ENCODE measurements at regions not wholly inside any gene's neighbourhood (a gene's known extent, or its start where the extent isn't known, plus 50 kb on each side); places are given as distances from the start of the nearest gene placed in this dataset.

- intact Hi-C loops (cut with micrococcal nuclease; ENCODE audit: unreplicated experiment), result no loop called here
- TF ChIP-seq CTCF (IDR thresholded peaks at IDR 0.05; ENCODE audit: unreplicated experiment), result no peak
- CTCF ChIA-PET, result no interaction called here
Measured at GRCh38 chr6:126233192-126233591, 106.7 kb upstream of the CENPW start.

GRCh38 chr6:126235363-126235762 lies 104.6 kb upstream of the CENPW start:
- no TSS peak for BruUV-seq (replicated peaks)
- intact Hi-C loops (cut with micrococcal nuclease; ENCODE audit: unreplicated experiment), result no loop called here
- no peak for TF ChIP-seq CTCF (IDR thresholded peaks at IDR 0.05; ENCODE audit: unreplicated experiment)
- CTCF ChIA-PET, result no interaction called here
- no peaks in the 10 kb centered on the region for H3K4me1 Mint-ChIP-seq (ENCODE audit: low read depth, unreplicated experiment)
- no peaks in the 10 kb centered on the region for H3K27me3 Mint-ChIP-seq (ENCODE audit: unreplicated experiment)
- H3K27ac Mint-ChIP-seq (ENCODE audit: unreplicated experiment), result no peak overlapping the region
- no peaks in the 10 kb centered on the region for H3K9me3 Mint-ChIP-seq (ENCODE audit: low read depth, unreplicated experiment)
- H3K36me3 Mint-ChIP-seq (ENCODE audit: insufficient read depth, unreplicated experiment), result no peaks in the 10 kb centered on the region
- H3K4me3 Mint-ChIP-seq (ENCODE audit: low read depth, unreplicated experiment), result no peak overlapping the region
- no peak for DNase-seq

More at GRCh38 chr6:126233192-126233591, 106.7 kb upstream of the CENPW start:
- no peak overlapping the region for H3K4me3 Mint-ChIP-seq (ENCODE audit: low read depth, unreplicated experiment)
- H3K27me3 Mint-ChIP-seq (ENCODE audit: unreplicated experiment), result no peaks in the 10 kb centered on the region
- no peaks in the 10 kb centered on the region for H3K4me1 Mint-ChIP-seq (ENCODE audit: low read depth, unreplicated experiment)
- no peaks in the 10 kb centered on the region for H3K9me3 Mint-ChIP-seq (ENCODE audit: low read depth, unreplicated experiment)
- DNase-seq, result no peak
- no peaks in the 10 kb centered on the region for H3K36me3 Mint-ChIP-seq (ENCODE audit: insufficient read depth, unreplicated experiment)
- H3K27ac Mint-ChIP-seq (ENCODE audit: unreplicated experiment), result no peak overlapping the region
- BruUV-seq (replicated peaks), result no TSS peak

GRCh38 chr6:126245077-126245476 lies 94.8 kb upstream of the CENPW start:
- no peaks in the 10 kb centered on the region for H3K36me3 Mint-ChIP-seq (ENCODE audit: insufficient read depth, unreplicated experiment)
- no peaks in the 10 kb centered on the region for H3K27me3 Mint-ChIP-seq (ENCODE audit: unreplicated experiment)
- no peak for TF ChIP-seq CTCF (IDR thresholded peaks at IDR 0.05; ENCODE audit: unreplicated experiment)
- no peaks in the 10 kb centered on the region for H3K4me1 Mint-ChIP-seq (ENCODE audit: low read depth, unreplicated experiment)
- CTCF ChIA-PET, result no interaction called here
- H3K27ac Mint-ChIP-seq (ENCODE audit: unreplicated experiment), result no peak overlapping the region
- no peak overlapping the region for H3K4me3 Mint-ChIP-seq (ENCODE audit: low read depth, unreplicated experiment)
- intact Hi-C loops (cut with micrococcal nuclease; ENCODE audit: unreplicated experiment), result no loop called here
- no TSS peak for BruUV-seq (replicated peaks)
- DNase-seq, result no peak
- no peaks in the 10 kb centered on the region for H3K9me3 Mint-ChIP-seq (ENCODE audit: low read depth, unreplicated experiment)

GRCh38 chr6:126252154-126252553 lies 87.8 kb upstream of the CENPW start:
- H3K36me3 Mint-ChIP-seq (ENCODE audit: insufficient read depth, unreplicated experiment), result no peaks in the 10 kb centered on the region
- no peaks in the 10 kb centered on the region for H3K27me3 Mint-ChIP-seq (ENCODE audit: unreplicated experiment)
- no TSS peak for BruUV-seq (replicated peaks)
- no peak for DNase-seq
- H3K9me3 Mint-ChIP-seq (ENCODE audit: low read depth, unreplicated experiment), result peaks cover under 1% of the 10 kb centered on the region
- intact Hi-C loops (cut with micrococcal nuclease; ENCODE audit: unreplicated experiment), result no loop called here
- no peak overlapping the region for H3K4me3 Mint-ChIP-seq (ENCODE audit: low read depth, unreplicated experiment)
- no peaks in the 10 kb centered on the region for H3K4me1 Mint-ChIP-seq (ENCODE audit: low read depth, unreplicated experiment)
- CTCF ChIA-PET, result no interaction called here
- TF ChIP-seq CTCF (IDR thresholded peaks at IDR 0.05; ENCODE audit: unreplicated experiment), result no peak
- no peak overlapping the region for H3K27ac Mint-ChIP-seq (ENCODE audit: unreplicated experiment)
